ENCODE measurements at regions not wholly inside any gene's neighbourhood (a gene's known extent, or its start where the extent isn't known, plus 50 kb on each side); places are given as distances from the start of the nearest gene placed in this dataset.

GRCh38 chr16:26957283-26957859 is 109.4 kb upstream of the C16orf82 start:
- POLR2A ChIA-PET = no interaction called here
- H3K27ac Mint-ChIP-seq (ENCODE audit: unreplicated experiment) = no peak overlapping the region
- H3K4me3 Mint-ChIP-seq (ENCODE audit: unreplicated experiment) = no peak overlapping the region
- peaks cover 22% of the 10 kb centered on the region for H3K9me3 Mint-ChIP-seq (ENCODE audit: unreplicated experiment)
- H3K4me1 Mint-ChIP-seq (ENCODE audit: low read depth, unreplicated experiment) = no peaks in the 10 kb centered on the region
- CTCF ChIA-PET = no interaction called here
- H3K27me3 Mint-ChIP-seq (ENCODE audit: insufficient read depth, unreplicated experiment) = peaks cover 15% of the 10 kb centered on the region
- no peaks in the 10 kb centered on the region; the same call in 1 of the 2 replicates for H3K27me3 ChIP-seq (replicated peaks; ENCODE audit: control insufficient read depth, insufficient read depth, low read length)
- H3K4me1 ChIP-seq = no peaks in the 10 kb centered on the region
- DNase-seq = no peak
- intact Hi-C loops (cut with micrococcal nuclease; ENCODE audit: unreplicated experiment) = no loop called here
- H3K4me3 ChIP-seq (ENCODE audit: low read depth, low read length) = no peak overlapping the region
- no peaks in the 10 kb centered on the region for H3K36me3 ChIP-seq (ENCODE audit: control insufficient read depth, insufficient read depth, low read length)
- no peaks in the 10 kb centered on the region for H3K36me3 Mint-ChIP-seq (ENCODE audit: insufficient read depth, unreplicated experiment)
- BruUV-seq (replicated peaks) = no TSS peak
- H3K9me3 ChIP-seq = no peaks in the 10 kb centered on the region
- TF ChIP-seq, protein P1, sequence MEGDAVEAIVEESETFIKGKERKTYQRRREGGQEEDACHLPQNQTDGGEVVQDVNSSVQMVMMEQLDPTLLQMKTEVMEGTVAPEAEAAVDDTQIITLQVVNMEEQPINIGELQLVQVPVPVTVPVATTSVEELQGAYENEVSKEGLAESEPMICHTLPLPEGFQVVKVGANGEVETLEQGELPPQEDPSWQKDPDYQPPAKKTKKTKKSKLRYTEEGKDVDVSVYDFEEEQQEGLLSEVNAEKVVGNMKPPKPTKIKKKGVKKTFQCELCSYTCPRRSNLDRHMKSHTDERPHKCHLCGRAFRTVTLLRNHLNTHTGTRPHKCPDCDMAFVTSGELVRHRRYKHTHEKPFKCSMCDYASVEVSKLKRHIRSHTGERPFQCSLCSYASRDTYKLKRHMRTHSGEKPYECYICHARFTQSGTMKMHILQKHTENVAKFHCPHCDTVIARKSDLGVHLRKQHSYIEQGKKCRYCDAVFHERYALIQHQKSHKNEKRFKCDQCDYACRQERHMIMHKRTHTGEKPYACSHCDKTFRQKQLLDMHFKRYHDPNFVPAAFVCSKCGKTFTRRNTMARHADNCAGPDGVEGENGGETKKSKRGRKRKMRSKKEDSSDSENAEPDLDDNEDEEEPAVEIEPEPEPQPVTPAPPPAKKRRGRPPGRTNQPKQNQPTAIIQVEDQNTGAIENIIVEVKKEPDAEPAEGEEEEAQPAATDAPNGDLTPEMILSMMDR (IDR thresholded peaks at IDR 0.05; ENCODE audit: insufficient read depth in 1 of 2, low read depth in 1 of 2, low read length in 1 of 2, severe bottlenecking in 1 of 2, unreplicated experiment in 1 of 2) = no peak

DNA sequence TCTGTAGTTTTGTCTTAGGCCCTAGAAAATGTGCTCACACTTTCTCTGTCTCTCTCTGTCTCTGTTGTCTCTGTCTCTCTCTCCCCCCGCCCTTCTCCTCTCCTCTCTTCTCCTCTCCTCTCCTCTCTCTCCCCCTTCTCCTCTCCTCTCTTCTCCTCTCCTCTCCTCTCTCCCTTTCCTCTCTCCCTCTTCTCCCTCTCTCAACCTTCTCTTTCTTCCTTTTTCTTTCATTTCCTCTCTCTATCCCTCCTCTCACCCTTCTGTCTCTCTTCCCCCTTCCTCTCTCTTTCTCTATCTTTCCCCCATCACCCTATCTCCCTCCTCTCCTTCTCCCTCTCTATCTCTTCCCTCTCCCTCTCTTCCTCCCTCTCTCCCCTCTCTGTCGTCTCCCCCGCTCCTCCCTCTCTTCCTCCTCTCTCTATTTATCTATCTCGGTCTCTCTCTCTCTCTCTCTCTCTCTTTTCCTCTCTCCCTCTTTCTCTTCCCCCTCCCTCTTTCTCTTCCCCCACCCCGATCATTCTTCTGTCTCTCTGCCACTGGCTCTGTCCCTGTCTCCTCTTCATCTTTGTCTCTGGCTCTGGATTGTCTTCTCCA is 107.2 kb upstream of the C16orf82 start:
- peaks cover 15% of the 10 kb centered on the region for H3K27me3 Mint-ChIP-seq (ENCODE audit: insufficient read depth, unreplicated experiment)
- no peak overlapping the region for H3K27ac Mint-ChIP-seq (ENCODE audit: unreplicated experiment)
- H3K9me3 Mint-ChIP-seq (ENCODE audit: unreplicated experiment) = peaks cover 22% of the 10 kb centered on the region
- no peaks in the 10 kb centered on the region for H3K4me1 Mint-ChIP-seq (ENCODE audit: low read depth, unreplicated experiment)
- Histone ChIP-seq H3K4me3 (ENCODE audit: low read depth, low read length) (no peak overlapping the region), H3K36me3 (ENCODE audit: control insufficient read depth, insufficient read depth, low read length) (no peaks in the 10 kb centered on the region), H3K9me3 (no peaks in the 10 kb centered on the region), H3K4me1 (no peaks in the 10 kb centered on the region), H3K27me3 (replicated peaks; ENCODE audit: control insufficient read depth, insufficient read depth, low read length) (no peaks in the 10 kb centered on the region; the same call in 1 of the 2 replicates)
- TF ChIP-seq, protein P1 (IDR thresholded peaks at IDR 0.05; ENCODE audit: insufficient read depth in 1 of 2, low read depth in 1 of 2, low read length in 1 of 2, severe bottlenecking in 1 of 2, unreplicated experiment in 1 of 2) = no peak
- ChIA-PET CTCF (no interaction called here), POLR2A (no interaction called here)
- H3K4me3 Mint-ChIP-seq (ENCODE audit: unreplicated experiment) = no peak overlapping the region
- no TSS peak for BruUV-seq (replicated peaks)
- no peak for DNase-seq
- H3K36me3 Mint-ChIP-seq (ENCODE audit: insufficient read depth, unreplicated experiment) = no peaks in the 10 kb centered on the region
- intact Hi-C loops (cut with micrococcal nuclease; ENCODE audit: unreplicated experiment) = no loop called here

- POLR2A ChIA-PET = no interaction called here
- H3K27me3 Mint-ChIP-seq (ENCODE audit: insufficient read depth, unreplicated experiment) = peaks cover 20% of the 10 kb centered on the region
- H3K4me1 Mint-ChIP-seq (ENCODE audit: low read depth, unreplicated experiment) = no peaks in the 10 kb centered on the region
- H3K27ac Mint-ChIP-seq (ENCODE audit: unreplicated experiment) = no peak overlapping the region
- no peaks in the 10 kb centered on the region for H3K36me3 Mint-ChIP-seq (ENCODE audit: insufficient read depth, unreplicated experiment)
- no TSS peak for BruUV-seq (replicated peaks)
- Histone ChIP-seq H3K4me1 (no peaks in the 10 kb centered on the region), H3K36me3 (ENCODE audit: control insufficient read depth, insufficient read depth, low read length) (no peaks in the 10 kb centered on the region), H3K9me3 (no peaks in the 10 kb centered on the region), H3K4me3 (ENCODE audit: low read depth, low read length) (no peak overlapping the region), H3K27me3 (replicated peaks; ENCODE audit: control insufficient read depth, insufficient read depth, low read length) (no peaks in the 10 kb centered on the region; the same call in 1 of the 2 replicates)
- no peak for DNase-seq
- TF ChIP-seq, protein P1 (IDR thresholded peaks at IDR 0.05; ENCODE audit: insufficient read depth in 1 of 2, low read depth in 1 of 2, low read length in 1 of 2, severe bottlenecking in 1 of 2, unreplicated experiment in 1 of 2) = no peak
- H3K9me3 Mint-ChIP-seq (ENCODE audit: unreplicated experiment) = peaks cover 22% of the 10 kb centered on the region
- intact Hi-C loops (cut with micrococcal nuclease; ENCODE audit: unreplicated experiment) = no loop called here
- no peak overlapping the region for H3K4me3 Mint-ChIP-seq (ENCODE audit: unreplicated experiment)
- CTCF ChIA-PET = no interaction called here
Observed at GRCh38 chr16:26961459-26961858, 105.3 kb upstream of the C16orf82 start.
